GM21390 (cell line): ENCODE measurements at regions not wholly inside any gene's neighbourhood (a gene's known extent, or its start where the extent isn't known, plus 50 kb on each side); places are given as distances from the start of the nearest gene placed in this dataset.
"Not testable (repeated sequence)": the region's sequence is repeated elsewhere in the genome, so short reads cannot be mapped to it uniquely, and the experiment has no call there.

Source experiments
- ATAC-seq: cut with Tn5 transposase; IDR thresholded peaks from one replicate; pipeline ENCODE4 v1.9.1; 2021; ENCODE audit not compliant: unreplicated experiment

DNA sequence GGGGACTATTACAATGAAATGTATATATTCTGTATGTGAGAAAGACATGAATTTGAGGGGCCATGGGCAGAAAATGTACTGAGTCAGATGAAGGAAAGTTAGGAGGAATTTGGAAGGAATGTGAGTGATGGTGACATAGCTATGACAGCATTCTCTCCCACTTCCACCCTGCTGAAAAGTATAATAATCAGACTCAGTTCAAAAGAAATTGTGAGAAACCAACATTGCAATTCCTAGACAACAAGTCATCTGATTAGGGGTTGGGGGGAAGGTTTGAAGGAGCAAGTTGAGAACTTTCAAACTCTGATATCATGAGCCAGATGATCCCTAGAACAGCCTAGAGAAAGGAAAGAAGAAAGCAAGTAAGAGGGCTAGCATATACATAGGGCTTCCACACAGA, 370.6 kb downstream of the DMRTA1 start:
- no peak for ATAC-seq

DNA sequence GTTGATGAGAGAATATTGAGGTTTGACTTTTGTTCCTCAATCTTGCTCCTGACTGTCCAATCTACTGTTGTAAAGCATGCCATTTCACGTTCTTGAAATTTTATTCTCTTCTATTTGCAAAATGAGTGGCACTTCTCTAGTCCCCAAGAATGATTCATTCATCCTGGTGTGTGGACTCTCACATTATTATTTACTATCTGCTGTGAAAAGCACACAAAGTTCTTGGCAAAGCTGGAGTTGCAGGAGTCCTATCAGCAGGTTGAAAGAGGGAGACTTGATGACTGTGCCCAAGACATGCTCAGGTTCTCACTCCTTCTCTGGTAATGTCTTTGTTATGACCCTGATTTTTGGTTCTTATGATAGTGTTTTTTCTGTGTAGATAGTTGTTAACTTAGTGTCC, 382.6 kb downstream of the DMRTA1 start:
- no peak for ATAC-seq

DNA sequence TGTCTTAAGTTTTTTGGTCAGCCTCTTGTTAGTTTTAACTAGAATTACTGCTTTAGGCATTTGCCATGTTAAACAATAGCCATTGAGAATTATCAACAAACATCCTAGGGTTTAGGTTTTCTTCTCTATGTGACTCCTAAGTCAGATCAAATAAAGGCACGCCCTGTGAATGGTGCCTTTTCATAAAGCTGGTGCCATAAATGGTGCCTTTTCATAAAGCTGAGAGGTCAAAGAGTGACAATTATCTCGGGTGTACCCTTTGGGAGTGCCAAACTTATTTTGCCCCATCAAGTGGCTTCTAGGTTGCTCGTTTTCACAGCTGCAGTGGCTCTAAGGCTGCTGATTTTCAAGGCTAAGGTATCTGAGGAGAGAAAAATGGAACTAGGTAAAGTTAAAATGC, 391.6 kb downstream of the DMRTA1 start:
- no peak for ATAC-seq

DNA sequence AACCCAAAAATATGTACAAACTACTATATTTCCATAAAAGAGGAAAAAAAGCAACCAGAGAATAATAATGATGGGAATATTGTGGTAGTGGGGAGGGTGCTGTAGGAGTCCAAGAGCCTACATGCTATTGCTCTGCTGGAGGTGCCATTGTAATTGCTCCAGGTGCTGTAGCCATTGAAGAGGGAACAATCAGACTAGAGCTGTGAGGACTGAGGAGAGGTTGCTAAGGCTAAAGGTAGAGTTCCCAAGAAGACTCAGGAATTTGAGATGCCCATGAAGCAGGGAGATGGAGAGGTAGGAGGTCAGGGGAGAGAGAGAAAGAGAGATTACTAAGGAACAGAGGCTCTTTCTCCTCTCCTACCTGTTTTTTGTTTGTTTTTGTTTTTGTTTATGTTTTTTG, 394.0 kb downstream of the DMRTA1 start:
- no peak for ATAC-seq

DNA sequence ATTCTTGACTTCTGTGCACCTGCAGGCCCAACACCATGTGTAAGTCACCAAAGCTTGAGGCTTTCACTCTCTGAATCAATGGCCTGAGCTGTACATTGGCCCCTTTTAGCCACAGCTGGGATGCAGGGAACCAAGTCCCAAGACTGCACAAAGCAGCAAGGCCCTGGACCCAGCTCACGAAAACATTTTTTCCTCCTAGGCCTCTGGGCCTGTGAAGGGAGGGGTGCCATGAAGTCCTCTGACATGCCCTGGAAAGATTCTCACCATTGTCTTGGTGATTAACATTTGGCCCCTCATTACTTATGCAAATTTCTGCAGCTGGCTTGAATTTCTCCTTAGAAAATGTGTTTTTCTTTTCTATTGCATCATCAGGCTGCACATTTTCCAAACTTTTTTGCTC, 398.6 kb downstream of the DMRTA1 start:
- not testable (repeated sequence) for ATAC-seq

DNA sequence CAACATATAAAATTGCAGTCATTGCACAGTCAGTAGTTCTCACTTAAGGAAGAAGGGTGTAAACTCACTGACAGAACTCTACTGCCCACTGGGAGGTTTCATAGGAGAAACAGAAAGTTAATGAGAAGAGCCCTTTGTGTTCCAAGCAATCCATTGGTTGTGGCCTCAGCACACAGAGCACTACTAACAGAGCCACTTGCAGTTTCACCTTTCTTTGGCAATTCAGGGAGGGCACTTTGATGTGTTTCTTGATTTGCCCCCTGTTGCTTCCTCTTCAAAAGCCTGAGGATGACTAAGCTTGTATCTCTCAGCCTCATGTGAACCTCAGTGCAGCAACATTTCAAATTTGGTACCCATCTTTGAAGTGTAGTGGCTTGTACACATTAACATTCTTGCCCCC, 409.4 kb downstream of the DMRTA1 start:
- no peak for ATAC-seq

DNA sequence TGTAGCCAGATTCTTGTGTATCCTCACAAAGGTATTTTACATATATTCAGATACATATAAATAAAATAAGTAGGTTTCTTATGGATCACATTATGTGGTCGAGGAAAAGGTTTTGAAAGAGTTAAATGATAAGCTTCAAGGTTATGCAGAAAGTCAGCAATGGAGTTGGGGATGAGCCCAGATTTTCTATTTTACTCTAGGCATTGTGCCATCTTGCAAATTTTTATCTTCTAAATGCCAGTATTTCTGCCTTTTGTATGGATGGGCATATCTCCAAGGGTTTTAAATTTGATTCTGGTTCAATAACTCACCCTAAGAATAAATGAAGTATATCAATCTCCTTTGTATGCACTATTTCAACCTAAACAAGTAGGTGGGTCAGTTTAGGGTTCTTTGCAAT, 410.7 kb downstream of the DMRTA1 start:
- no peak for ATAC-seq

DNA sequence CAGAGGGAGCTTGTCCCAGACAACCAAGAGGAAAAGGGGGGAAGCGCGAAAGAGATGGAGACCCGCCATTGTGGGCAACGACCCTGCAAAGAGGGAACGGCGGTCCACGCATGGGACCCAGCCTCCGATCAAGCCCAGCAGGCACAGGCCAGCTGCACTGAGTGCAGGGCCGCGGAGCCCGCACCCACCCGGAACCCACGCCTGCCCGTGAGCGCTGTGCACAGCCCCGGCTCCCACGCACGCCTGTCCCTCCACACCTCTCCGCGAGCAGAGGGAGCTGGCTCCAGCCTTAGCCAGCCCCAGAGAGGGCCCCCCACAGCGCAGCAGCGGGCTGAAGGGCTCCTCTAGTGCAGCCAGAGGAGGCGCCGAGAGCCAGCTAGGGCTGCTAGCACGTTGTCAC, 416.5 kb downstream of the DMRTA1 start:
- ATAC-seq = no peak

DNA sequence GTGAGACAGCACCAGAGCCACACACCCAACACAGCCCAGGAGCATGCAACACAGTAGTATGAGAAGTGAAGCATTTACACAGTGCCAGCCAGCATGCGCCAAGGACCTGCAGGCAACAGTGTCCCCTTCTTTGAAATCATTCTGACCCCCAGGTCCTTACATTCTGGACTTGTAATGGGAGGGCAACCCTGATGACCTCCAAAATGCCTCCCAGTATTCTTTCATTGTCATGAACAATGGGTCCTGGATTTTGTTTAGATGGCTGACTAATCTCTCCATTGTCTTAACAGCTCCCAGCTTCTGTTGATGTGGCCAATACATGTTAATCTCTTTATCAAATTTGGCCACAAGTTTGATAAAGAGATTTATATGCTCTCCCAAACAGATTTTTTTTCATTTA, 417.1 kb downstream of the DMRTA1 start:
- no peak for ATAC-seq

DNA sequence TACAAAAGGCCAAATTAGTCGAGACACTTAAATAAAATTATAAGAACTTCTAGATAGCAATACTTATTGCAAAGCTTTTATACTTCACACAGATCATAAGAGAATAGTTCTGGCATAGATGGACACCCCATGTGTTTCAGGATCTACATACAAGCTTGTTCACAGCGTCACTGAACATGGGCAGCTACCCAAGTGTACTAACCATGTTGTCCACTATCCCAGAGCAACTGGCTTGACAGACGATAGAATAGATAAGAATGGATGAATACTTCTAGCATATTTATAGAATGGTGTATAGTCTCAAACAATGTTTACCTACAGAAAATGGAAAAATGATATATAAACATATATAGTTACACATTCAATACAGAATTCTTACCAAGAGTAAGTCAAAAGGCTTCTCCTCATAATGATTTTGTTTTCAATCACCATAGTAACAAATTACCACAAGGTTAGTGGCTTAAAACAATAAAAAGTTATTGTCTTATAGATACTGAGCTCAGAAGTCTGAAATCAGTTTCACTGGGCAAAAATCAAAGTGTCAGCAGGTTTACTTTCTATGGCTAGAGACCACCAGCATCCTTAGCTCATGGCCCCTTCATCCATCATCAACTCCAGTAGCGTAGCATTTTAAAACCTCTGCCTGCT, 446.7 kb downstream of the DMRTA1 start:
- no peak for ATAC-seq

DNA sequence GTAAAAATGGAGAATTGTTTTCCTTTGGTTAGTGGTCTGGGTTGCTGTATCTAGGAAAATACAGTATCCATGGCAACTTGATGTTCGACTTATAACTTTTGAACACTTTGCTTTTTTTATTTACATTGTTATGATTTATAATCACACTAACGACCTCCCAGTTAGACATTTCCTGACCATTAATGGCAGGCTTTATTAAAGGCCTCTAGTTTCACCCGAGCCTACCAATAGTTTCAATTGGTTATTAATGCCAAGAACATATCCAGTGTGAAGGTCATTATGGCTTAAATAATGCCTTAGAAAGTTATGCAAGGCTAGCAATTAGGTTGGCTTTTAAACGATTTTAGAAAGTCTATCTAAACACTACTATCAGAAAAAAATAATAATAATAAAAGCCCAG, 452.0 kb downstream of the DMRTA1 start:
- no peak for ATAC-seq

DNA sequence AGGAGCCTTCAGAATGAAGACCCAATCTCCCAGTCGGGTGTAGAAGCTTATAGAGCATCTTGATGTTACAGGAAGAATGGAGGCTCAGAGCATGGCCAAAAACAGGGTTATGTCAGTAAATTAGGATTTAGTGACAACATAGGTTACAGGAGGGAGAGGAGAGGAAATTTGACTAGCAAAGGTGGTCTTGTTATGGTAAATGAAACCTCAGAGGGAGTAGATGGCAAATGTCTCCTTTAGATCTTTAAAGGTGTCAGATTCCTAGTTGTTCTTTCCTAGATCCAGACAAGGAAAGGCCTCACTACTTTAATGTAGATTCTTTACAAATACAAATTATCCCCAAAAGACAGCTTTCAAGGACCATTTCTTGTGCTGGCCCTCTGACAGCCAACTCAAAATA, 465.0 kb downstream of the DMRTA1 start:
- ATAC-seq = no peak

DNA sequence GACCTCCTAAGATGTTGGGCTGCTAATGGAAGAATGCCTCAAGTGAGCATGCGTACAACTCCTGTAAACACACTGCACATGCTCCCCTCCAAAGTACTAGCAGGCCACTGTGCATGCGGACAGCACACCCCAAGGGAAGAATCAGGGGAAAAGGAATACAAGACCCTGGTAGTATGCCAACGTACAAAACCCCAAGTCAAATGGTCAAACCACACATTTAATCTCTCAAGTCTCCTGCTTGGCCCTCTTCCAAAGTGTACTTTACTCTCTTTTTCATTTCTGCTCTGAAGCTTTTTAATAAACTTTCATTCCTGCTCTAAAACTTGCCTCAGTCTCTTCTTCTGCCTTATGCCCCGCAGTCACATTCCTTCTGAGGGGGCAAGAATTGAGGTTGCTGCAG, 466.4 kb downstream of the DMRTA1 start:
- no peak for ATAC-seq

DNA sequence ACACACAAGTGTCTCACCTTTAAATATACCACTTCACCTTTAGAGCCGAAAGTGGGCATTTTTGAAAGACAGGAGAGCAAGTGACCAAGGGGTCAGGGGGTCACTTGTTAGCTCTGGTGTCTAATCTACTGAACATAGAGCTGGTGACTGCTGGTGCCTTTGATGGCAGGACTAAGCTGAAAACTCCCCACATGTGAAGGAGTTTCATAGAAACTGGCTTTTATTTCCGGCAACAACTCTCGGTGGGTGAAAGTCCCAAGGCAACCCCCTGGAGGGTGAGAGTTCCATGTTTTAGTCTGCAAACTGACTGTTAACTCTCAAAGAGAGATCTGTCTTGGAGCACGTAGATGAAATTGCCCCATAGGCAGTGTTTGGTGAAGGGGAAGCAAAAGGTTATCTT, 466.9 kb downstream of the DMRTA1 start:
- peak; percentile 65 for ATAC-seq

DNA sequence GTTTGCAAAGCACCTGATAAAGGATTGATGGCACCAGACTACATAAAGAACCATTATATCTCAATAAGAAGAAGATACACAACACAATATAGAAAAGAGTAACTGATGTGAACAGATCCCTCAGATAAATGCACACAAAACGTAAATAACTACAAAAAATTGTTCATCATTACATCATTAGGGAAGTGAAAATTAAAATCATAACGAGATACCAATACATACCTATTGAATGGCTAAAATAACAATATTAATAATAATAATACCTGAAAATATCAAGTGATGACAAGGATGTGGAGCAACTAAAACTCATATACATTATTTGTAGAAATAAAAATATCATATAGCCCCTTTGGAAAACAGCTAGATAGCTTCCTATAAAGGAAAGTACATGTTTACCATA, 469.5 kb downstream of the DMRTA1 start:
- ATAC-seq = no peak

DNA sequence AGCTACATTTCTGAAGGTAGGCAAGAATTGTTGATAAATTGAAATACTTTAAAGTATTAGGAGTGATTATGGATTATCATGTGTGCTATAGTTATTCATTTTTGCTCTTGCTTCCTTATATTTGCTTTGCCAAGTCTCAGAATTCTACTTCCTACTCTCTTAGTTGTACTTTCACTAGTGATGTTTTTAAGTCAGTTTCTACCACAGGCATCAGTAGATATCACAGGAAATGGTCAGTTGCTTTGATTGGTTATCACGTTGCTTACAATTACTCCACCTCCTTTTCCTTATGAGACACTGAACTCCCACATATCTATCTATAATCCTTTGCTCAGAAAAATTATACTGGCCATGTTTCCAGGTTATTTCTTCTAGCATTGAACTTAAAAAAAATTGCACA, 472.8 kb downstream of the DMRTA1 start:
- no peak for ATAC-seq

DNA sequence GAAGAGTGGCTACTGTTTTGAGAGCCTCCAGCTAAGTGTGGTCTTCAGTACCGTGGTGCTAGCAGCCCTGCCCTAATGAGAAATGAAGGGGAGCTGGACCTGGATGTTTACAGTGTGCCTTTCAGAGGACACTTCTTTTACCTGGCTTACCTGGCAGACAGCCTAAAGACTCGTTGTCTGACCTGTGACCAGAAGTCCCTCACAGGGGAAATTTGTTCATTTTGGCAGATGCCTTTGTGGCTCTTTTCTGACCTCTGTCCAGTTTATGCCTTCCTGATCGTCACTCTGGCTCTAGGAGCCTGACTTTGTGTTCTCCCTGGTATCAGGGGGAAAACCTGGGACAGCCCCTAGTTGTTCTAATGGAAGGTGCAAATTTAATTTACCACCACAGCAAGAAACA, 475.1 kb downstream of the DMRTA1 start:
- ATAC-seq = no peak

DNA sequence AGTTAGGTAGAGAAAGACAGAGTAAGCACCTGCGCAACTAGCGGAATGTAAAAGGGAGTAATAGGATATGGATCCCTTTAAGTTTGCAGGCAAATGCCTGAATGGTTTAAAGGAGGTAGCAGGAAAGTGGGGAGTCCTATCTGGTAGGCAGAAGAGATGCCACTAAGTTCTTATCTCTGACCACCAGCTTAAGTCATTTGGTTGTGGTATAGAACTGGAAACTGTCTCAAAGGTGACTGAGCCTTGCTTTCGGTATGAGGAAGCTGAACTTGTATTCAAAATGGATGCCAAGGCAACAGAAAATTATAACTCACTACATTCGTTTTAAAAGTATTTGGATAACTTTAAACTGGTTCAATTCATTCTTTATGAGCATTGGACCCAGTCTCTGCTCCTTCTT, 475.6 kb downstream of the DMRTA1 start:
- ATAC-seq = no peak

DNA sequence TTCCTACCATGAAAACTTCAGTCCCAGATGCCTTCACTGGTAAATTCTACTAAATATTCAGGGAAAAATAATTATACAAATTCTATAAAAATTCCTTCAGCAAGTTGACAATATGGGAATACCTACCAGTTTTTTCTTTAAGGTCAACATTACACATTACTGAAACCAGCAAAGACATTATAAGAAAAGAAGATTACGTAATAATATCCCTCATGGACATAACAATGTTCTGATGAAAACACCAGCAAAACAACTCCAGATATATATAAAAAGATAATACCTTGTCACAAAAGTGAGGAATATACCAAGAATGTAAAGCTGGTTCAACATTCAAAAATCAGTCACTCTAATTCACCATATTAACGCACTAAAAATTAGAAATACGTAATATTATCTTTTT, 507.9 kb downstream of the DMRTA1 start:
- ATAC-seq = no peak

DNA sequence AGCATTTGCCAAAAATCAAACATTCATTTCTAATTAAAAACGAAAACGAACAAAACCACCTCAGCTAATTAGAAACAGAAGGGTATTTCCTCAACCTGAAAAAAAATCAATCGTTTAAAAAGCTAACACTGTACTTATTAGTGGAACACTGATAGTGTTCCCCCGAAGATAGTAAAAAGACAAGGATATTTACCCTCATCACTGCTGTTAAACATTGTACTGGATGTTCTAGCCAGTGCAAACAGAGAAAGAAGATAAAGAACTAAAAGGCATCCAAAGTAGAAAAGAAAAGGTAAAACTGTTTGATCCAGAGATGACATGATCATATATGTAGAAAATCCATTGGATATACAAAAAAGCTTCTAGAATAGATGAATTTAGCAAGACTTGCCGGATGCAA, 508.3 kb downstream of the DMRTA1 start:
- ATAC-seq = no peak

DNA sequence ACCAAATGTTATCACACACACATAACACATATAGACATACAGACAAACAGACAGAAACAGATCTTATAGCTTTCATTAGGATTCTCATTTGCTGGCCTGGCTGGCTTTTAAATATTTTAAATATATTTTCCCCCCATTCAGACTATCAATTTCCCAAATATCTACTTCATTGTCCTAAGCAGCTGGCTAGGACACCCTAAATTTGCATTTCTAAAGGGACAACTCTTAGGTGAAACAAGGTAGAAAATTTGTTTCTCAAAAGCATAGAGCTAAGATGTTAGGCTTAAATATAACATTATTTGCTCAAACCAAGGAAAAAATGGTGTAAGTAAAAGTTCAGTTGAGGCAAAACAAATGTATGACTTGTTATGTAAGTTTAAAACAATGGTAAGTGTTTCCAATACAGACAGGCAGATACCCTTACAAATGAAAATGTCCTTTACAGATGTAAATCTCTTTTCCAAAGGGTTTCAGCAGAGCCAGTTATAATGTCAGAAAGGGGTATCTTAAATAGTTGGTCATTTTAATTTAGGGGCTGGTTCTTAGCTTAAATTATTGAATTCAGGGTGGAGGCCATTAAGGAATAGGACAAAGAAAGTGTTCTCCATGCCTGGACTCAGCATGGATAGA, 522.8 kb downstream of the DMRTA1 start:
- ATAC-seq = no peak

DNA sequence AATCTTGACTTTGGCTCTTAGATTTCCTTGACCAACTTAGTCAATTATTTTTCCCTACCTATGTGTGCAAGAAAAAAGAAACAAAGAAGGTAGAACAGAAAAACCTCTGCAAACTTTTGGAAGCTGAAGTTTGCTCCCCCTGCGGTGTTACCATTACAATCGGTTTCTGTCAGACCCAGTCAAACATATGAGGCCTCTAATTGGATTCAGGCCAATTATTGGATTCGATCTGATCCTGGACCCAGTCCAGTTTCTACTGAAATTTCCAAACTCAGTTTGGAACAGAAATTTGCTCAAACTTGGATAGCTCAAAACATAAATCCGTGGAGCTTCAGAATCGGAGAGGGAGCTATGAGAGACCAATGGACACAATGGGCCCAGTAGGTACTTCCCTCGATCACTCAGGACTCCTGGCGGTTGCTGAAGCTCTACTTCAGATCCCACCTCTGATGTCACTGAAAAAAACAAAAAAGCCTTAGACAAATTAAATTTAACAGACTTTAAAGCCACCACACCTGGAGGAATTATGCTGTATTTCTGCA, 523.9 kb downstream of the DMRTA1 start:
- no peak for ATAC-seq

DNA sequence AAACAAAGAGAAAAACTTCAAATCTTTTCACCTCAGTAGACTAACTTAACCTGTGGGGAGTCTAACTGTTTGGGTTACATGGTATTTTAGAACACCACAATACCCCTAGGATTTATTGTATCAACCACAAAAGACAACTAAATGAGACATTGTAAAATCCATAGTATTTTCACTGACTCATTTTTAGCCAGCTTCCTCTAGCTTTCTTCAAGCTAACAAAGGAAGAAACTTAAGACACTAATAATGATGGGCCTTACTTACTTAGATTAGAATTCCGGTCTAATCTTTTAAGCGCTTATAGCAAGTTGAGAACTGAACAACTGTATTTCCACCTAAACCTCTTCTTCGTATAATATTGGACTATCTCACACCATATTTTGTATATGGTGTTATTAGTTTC, 529.3 kb downstream of the DMRTA1 start:
- no peak for ATAC-seq
